Panc1 (cell line): ENCODE measurements at regions not wholly inside any gene's neighbourhood (a gene's known extent, or its start where the extent isn't known, plus 50 kb on each side); places are given as distances from the start of the nearest gene placed in this dataset.

Experiments
- POLR2AphosphoS5 ChIP-seq: IDR thresholded peaks from 2 replicates; pipeline ENCODE4 v1.6.1; 2012; ENCODE audit warnings: mild to moderate bottlenecking, low read depth, low read length, moderate library complexity
- SIN3A ChIP-seq: IDR thresholded peaks from 2 replicates; pipeline ENCODE4 v1.6.1; 2012; ENCODE audit warnings: low read depth, mild to moderate bottlenecking, low read length, moderate library complexity, borderline replicate concordance; ENCODE audit not compliant: insufficient read depth
- TCF7L2 ChIP-seq: IDR thresholded peaks from 2 replicates; pipeline ENCODE4 v1.6.1; 2011; ENCODE audit warnings: mild to moderate bottlenecking, low read depth, low read length, inconsistent platforms
- TF ChIP-seq, protein P1 (sequence below), 2 experiments: IDR thresholded peaks; 2 replicates each; pipeline ENCODE4 v1.6.1; 2011 to 2012; ENCODE audit warnings: low read depth in 2 of 2, control low read depth in 1 of 2, low read length in 1 of 2, mild to moderate bottlenecking in 1 of 2, moderate library complexity in 1 of 2; ENCODE audit not compliant: insufficient read depth in 1 of 2
- TF ChIP-seq, protein P2 (sequence below): fragments of 450-650 bp; IDR thresholded peaks from 2 replicates; pipeline ENCODE4 v1.5.1; 2017; ENCODE audit warnings: mild to moderate bottlenecking

DNA sequence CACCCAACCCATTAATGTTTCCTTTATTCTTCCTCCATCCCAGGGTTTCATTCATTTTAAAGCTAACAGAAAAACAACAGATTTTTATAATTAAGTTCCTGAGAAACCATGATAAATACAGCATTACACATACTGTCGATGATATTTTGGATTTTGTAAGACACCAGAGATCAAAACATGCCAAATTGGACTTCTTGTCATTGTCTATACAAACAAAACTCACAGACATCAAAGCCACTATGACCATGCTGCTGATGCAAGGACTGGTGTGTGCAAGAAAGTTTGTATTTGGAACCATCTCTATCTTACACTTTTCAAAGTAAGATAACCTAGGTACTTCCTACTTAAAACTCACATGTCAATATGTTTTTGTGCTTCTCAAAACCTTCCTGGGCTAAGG, 294.0 kb upstream of the UGT8 start:
- TF ChIP-seq, protein P1, sequence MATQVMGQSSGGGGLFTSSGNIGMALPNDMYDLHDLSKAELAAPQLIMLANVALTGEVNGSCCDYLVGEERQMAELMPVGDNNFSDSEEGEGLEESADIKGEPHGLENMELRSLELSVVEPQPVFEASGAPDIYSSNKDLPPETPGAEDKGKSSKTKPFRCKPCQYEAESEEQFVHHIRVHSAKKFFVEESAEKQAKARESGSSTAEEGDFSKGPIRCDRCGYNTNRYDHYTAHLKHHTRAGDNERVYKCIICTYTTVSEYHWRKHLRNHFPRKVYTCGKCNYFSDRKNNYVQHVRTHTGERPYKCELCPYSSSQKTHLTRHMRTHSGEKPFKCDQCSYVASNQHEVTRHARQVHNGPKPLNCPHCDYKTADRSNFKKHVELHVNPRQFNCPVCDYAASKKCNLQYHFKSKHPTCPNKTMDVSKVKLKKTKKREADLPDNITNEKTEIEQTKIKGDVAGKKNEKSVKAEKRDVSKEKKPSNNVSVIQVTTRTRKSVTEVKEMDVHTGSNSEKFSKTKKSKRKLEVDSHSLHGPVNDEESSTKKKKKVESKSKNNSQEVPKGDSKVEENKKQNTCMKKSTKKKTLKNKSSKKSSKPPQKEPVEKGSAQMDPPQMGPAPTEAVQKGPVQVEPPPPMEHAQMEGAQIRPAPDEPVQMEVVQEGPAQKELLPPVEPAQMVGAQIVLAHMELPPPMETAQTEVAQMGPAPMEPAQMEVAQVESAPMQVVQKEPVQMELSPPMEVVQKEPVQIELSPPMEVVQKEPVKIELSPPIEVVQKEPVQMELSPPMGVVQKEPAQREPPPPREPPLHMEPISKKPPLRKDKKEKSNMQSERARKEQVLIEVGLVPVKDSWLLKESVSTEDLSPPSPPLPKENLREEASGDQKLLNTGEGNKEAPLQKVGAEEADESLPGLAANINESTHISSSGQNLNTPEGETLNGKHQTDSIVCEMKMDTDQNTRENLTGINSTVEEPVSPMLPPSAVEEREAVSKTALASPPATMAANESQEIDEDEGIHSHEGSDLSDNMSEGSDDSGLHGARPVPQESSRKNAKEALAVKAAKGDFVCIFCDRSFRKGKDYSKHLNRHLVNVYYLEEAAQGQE (IDR thresholded peaks at IDR 0.05; ENCODE audit: insufficient read depth in 1 of 2, low read depth in 2 of 2, low read length in 1 of 2): no peak
- TF ChIP-seq, protein P2, sequence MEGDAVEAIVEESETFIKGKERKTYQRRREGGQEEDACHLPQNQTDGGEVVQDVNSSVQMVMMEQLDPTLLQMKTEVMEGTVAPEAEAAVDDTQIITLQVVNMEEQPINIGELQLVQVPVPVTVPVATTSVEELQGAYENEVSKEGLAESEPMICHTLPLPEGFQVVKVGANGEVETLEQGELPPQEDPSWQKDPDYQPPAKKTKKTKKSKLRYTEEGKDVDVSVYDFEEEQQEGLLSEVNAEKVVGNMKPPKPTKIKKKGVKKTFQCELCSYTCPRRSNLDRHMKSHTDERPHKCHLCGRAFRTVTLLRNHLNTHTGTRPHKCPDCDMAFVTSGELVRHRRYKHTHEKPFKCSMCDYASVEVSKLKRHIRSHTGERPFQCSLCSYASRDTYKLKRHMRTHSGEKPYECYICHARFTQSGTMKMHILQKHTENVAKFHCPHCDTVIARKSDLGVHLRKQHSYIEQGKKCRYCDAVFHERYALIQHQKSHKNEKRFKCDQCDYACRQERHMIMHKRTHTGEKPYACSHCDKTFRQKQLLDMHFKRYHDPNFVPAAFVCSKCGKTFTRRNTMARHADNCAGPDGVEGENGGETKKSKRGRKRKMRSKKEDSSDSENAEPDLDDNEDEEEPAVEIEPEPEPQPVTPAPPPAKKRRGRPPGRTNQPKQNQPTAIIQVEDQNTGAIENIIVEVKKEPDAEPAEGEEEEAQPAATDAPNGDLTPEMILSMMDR: no peak
- no peak for TF ChIP-seq TCF7L2
- TF ChIP-seq POLR2AphosphoS5: no peak
- TF ChIP-seq SIN3A: no peak
